SK-N-SH (cell line): ENCODE measurements at regions not wholly inside any gene's neighbourhood (a gene's known extent, or its start where the extent isn't known, plus 50 kb on each side); places are given as distances from the start of the nearest gene placed in this dataset.

ENCODE experiments used
- CTCF ChIP-seq: fragments of 200-600 bp; sonication (generic); IDR thresholded peaks from 2 replicates; pipeline ENCODE4 v1.6.1; 2017; ENCODE audit warnings: antibody characterized with exemption, mild to moderate bottlenecking, moderate library complexity
- GABPA ChIP-seq: IDR thresholded peaks from 2 replicates; pipeline ENCODE4 v1.4.0; 2012; ENCODE audit warnings: low read depth, mild to moderate bottlenecking
- JUND ChIP-seq: IDR thresholded peaks from 2 replicates; pipeline ENCODE4 v1.4.0; 2012
- MAX ChIP-seq: IDR thresholded peaks from 2 replicates; pipeline ENCODE4 v1.4.0; 2012; ENCODE audit warnings: low read depth
- MXI1 ChIP-seq: IDR thresholded peaks from 2 replicates; pipeline ENCODE4 v1.6.1; 2012; ENCODE audit warnings: mild to moderate bottlenecking, low read depth, low read length, improper control_type of control experiment
- POLR2AphosphoS5 ChIP-seq: IDR thresholded peaks from 2 replicates; pipeline ENCODE4 v1.6.1; 2012; ENCODE audit warnings: low read depth, low read length
- TAF1 ChIP-seq: IDR thresholded peaks from 2 replicates; pipeline ENCODE4 v1.6.1; 2012; ENCODE audit warnings: low read depth, mild to moderate bottlenecking, low read length, moderate library complexity, borderline replicate concordance
- YY1 ChIP-seq: IDR thresholded peaks from 2 replicates; pipeline ENCODE4 v1.4.0; 2012; ENCODE audit warnings: low read depth, mild to moderate bottlenecking

DNA sequence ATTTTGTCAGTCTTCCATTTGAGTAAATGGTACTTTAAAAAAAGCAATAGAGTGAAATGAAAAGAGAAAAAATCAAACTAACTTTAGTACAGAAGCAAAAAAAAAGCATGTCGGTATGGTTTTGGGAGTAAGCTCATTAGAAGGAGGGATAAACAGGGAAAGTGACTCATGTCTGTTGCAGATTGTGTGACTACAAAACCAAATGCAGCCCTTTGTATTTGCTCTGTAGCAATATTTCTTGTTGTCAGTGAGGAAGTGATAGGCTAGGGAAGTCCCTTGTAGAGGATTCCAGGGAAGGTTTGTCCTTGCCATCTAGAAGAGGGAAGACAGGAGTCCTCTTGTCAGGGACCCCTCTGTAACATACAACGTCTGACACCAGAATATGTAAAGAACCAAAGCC lies 150.5 kb upstream of the POU1F1 start:
- TF ChIP-seq CTCF, result no peak
- no peak for TF ChIP-seq TAF1
- TF ChIP-seq POLR2AphosphoS5, result no peak
- TF ChIP-seq GABPA, result no peak
- no peak for TF ChIP-seq JUND
- no peak for TF ChIP-seq MAX
- TF ChIP-seq YY1, result no peak
- no peak for TF ChIP-seq MXI1
